Spleen (tissue), 11 donors: ENCODE measurements at regions not wholly inside any gene's neighbourhood (a gene's known extent, or its start where the extent isn't known, plus 50 kb on each side); places are given as distances from the start of the nearest gene placed in this dataset.
A peak's percentile ranks its signal among the peaks of the same experiment; 100 is the strongest.

Source experiments
- DNase-seq: peaks from one replicate; pipeline ENCODE4 v3.0.0-alpha.2; 2020
- H3K27ac ChIP-seq, 8 donors: fragments of 200-600 bp; sonication (generic) in 7 of 8; 1 replicate in 4 of 8; 2 replicates in 4 of 8; pipeline versions ENCODE4 v1.5.0 to v1.8.0; 2016 to 2021; ENCODE audit warnings: inconsistent platforms in 4 of 8, mild to moderate bottlenecking in 4 of 8, moderate library complexity in 1 of 8
- H3K27me3 ChIP-seq, 7 donors: fragments of 200-600 bp; sonication (generic) in 6 of 7; replicated peaks in 1 of 7; 1 replicate in 4 of 7; 2 replicates in 3 of 7; pipeline versions ENCODE4 v1.5.0 to v1.8.0; 2016 to 2021; ENCODE audit warnings: inconsistent platforms in 3 of 7, mild to moderate bottlenecking in 1 of 7
- H3K36me3 ChIP-seq, 6 donors: fragments of 200-600 bp; sonication (generic) in 5 of 6; 1 replicate in 4 of 6; 2 replicates in 2 of 6; pipeline versions ENCODE4 v1.5.0 to v1.8.0; 2016 to 2021; ENCODE audit warnings: inconsistent platforms in 2 of 6
- H3K4me1 ChIP-seq, 6 donors: fragments of 200-600 bp; sonication (generic) in 5 of 6; 1 replicate in 3 of 6; 2 replicates in 3 of 6; pipeline versions ENCODE4 v1.5.0 to v1.8.0; 2016 to 2021; ENCODE audit warnings: inconsistent platforms in 3 of 6
- H3K4me3 ChIP-seq, 8 donors: fragments of 200-600 bp; sonication (generic) in 7 of 8; 1 replicate in 4 of 8; 2 replicates in 4 of 8; pipeline versions ENCODE4 v1.5.0 to v1.8.0; 2016 to 2021; ENCODE audit warnings: inconsistent platforms in 4 of 8, mild to moderate bottlenecking in 4 of 8, moderate library complexity in 2 of 8
- H3K9me3 ChIP-seq, 8 donors: fragments of 200-600 bp; sonication (generic) in 7 of 8; 1 replicate in 4 of 8; 2 replicates in 4 of 8; pipeline versions ENCODE4 v1.5.0 to v1.8.0; 2016 to 2021; ENCODE audit warnings: inconsistent platforms in 4 of 8
- POLR2A ChIP-seq, 3 donors: fragments of 450-650 bp; IDR thresholded peaks; one replicate each; pipeline ENCODE4 v1.5.1; 2017; ENCODE audit warnings: antibody characterized with exemption in 3 of 3, mild to moderate bottlenecking in 1 of 3
- POLR2AphosphoS5 ChIP-seq, 3 donors: sonication (generic); formaldehyde crosslinking; IDR thresholded peaks; one replicate each; pipeline ENCODE4 v1.5.1; 2017; ENCODE audit warnings: antibody characterized with exemption in 3 of 3
- WGBS, 5 donors: extraction: QIAGEN DNeasy Blood & Tissue Kit in 3 of 5; methylation state at CpG; one replicate each; pipeline versions ENCODE4 v1.1.5 to v1.1.7; 2013 to 2018; 5-methylcytosine and 5-hydroxymethylcytosine counted together
- intact Hi-C: fragments of 100-400 bp; cut with DNase I; formaldehyde crosslinking; loops from one replicate; pipeline ENCODE4 v1.15.0; 2023; ENCODE audit warnings: low total_unique reads
- TF ChIP-seq, protein P1 (sequence below), 11 experiments: fragments of 200-600 bp in 7 of 11; fragments of 450-650 bp in 4 of 11; sonication (generic) in 4 of 11; IDR thresholded peaks in 8 of 11; conservative IDR thresholded peaks in 3 of 11; 1 replicate in 7 of 11; 2 replicates in 4 of 11; pipeline versions ENCODE4 v1.4.0 to v1.8.0; 2016 to 2021; ENCODE audit warnings: antibody characterized with exemption in 11 of 11, inconsistent platforms in 4 of 11, mild to moderate bottlenecking in 1 of 11
- donor health status: healthy with polysubstance abuse.
- donor health status: DM: no; HTN: no; CAD: no; lungs with moderate emphysema.
- donor health status: DM: no; HTN: no; CAD: no.
- donor health status: Bipolar disorder and iron deficiency.
- donor health status: healthy.
- donor health status: DM: no; HTN: no; CAD: no.
- donor health status: DM: yes; HTN: yes; CAD: no.

DNA sequence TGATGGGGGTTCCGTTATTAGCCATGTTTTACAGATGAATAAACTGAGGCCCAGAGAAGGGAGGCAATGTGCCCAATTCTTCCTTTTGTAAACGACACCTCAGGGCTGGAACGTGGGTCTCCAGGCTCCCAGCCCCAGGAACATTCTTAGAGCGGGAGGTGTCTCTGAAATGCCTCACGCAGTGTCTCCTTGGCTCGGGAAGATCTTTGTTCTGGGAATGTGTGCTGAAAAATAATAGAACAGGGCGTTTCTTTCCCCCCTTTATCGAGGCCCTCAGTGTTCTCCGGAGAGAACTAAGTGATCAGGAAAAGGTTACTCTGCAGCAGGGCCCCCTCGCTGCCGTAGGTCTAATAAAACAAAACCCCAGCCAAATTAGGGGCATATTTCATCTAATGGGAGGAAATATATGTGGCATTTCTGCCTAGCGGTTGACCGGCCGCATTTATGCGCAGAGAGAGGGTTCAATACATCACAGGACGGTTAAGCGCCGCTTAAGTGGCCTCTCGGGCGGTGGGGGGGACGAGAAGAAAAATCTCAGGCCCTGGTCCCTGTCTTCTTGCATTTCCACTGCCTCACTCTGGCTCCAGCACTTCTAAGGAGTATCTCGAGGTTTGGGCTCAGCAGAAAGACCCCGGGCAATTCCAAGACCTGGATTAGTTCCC is 564.3 kb downstream of the MN1 start:
- intact Hi-C loops, result no loop called here
- peaks cover 3 to 30% (median 5%) of the 10 kb centered on the region in 6 donors for H3K4me1 ChIP-seq
- no peak overlapping the region for H3K27ac ChIP-seq
- TF ChIP-seq POLR2AphosphoS5 (IDR thresholded peaks at IDR 0.05) (no peak), POLR2A (IDR thresholded peaks at IDR 0.05) (no peak)
- TF ChIP-seq, protein P1, sequence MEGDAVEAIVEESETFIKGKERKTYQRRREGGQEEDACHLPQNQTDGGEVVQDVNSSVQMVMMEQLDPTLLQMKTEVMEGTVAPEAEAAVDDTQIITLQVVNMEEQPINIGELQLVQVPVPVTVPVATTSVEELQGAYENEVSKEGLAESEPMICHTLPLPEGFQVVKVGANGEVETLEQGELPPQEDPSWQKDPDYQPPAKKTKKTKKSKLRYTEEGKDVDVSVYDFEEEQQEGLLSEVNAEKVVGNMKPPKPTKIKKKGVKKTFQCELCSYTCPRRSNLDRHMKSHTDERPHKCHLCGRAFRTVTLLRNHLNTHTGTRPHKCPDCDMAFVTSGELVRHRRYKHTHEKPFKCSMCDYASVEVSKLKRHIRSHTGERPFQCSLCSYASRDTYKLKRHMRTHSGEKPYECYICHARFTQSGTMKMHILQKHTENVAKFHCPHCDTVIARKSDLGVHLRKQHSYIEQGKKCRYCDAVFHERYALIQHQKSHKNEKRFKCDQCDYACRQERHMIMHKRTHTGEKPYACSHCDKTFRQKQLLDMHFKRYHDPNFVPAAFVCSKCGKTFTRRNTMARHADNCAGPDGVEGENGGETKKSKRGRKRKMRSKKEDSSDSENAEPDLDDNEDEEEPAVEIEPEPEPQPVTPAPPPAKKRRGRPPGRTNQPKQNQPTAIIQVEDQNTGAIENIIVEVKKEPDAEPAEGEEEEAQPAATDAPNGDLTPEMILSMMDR (IDR thresholded peaks at IDR 0.05 in 8 of 11, conservative IDR thresholded peaks at IDR 0.05 in 3 of 11), result no peak
- peaks cover 0 to 10% (median 0%) of the 10 kb centered on the region in 7 donors for H3K27me3 ChIP-seq
- no peak overlapping the region for H3K4me3 ChIP-seq
- no peaks in the 10 kb centered on the region for H3K36me3 ChIP-seq
- no peak for DNase-seq
- peaks cover 0 to 4% (median 0%) of the 10 kb centered on the region in 8 donors for H3K9me3 ChIP-seq
- WGBS, 5 donors, result 86 to 88% (median 87%) methylated on average over 23 of the region's 23 CpGs

DNA sequence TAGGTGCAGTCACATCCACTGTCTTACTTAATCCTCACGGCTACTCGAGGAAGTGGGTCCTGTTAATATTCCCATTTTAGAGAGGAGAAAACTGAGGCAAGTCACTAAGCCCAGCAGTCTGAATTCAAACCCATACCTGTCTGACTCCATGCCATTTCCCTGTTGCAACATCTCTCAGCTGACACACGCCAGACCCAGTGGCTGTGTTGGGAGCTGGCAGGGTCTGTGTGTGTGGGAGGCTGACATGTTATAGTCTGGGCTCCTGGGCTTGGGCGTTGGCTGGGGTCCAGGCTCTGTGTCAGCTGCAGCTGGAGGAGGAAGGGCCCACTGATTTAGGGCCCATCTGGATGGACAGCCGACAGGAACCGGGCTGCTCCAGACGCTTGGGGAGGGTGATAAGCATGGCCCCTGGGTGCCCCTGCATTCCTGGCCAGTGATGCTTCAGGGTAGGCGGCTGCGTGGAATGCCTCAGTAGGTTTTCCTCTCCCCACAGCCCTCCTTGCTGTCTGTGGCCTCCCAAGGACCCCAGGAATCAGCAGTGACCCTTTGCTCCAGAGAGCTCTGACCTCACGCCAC is 562.5 kb downstream of the MN1 start:
- intact Hi-C loops, result no loop called here
- peaks cover 3 to 35% (median 6%) of the 10 kb centered on the region in 6 donors for H3K4me1 ChIP-seq
- 41 to 75% (median 46%) methylated on average over 4 to 10 of the region's 10 CpGs for WGBS, 5 donors
- no peak for DNase-seq
- no peaks in the 10 kb centered on the region for H3K36me3 ChIP-seq
- H3K27me3 ChIP-seq, result peaks cover 0 to 4% (median 0%) of the 10 kb centered on the region in 7 donors
- H3K27ac ChIP-seq, result no peak overlapping the region
- H3K4me3 ChIP-seq, result no peak overlapping the region
- H3K9me3 ChIP-seq, result peaks cover 0 to 2% (median 0%) of the 10 kb centered on the region in 8 donors
- peak in 2 of 3 donors; percentile 16 to 54 for TF ChIP-seq POLR2AphosphoS5 (IDR thresholded peaks at IDR 0.05)
- TF ChIP-seq, protein P1 (IDR thresholded peaks at IDR 0.05 in 8 of 11, conservative IDR thresholded peaks at IDR 0.05 in 3 of 11), result no peak

DNA sequence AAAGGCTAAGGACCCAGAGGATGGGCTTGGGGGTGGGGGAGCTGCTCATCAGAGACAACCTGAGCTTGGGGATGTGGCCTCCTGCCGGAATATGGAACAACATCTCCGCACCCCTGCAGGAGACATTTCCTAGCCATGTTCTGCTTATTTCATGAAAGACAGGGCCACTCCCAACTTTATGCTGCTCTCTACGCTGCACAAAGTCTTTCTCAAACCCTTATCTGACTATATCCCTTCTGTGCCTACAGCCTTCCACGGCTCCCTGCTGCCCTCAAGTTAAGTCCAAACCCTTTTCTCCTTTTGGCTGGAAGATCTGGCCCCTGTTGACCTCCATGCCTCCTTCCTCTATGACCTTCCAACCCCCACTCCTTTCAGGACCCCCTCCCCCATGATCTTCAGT is 562.0 kb downstream of the MN1 start:
- Histone ChIP-seq H3K27me3 (peaks cover 0 to 4% (median 0%) of the 10 kb centered on the region in 7 donors), H3K9me3 (no peaks in the 10 kb centered on the region), H3K27ac (no peak overlapping the region), H3K4me1 (peaks cover 3 to 35% (median 6%) of the 10 kb centered on the region in 6 donors), H3K36me3 (no peaks in the 10 kb centered on the region), H3K4me3 (no peak overlapping the region)
- 61 to 75% (median 73%) methylated on average over 4 of the region's 4 CpGs for WGBS, 5 donors
- DNase-seq, result no peak
- intact Hi-C loops, result no loop called here
- TF ChIP-seq, protein P1 (IDR thresholded peaks at IDR 0.05 in 8 of 11, conservative IDR thresholded peaks at IDR 0.05 in 3 of 11), result no peak
- TF ChIP-seq POLR2A (IDR thresholded peaks at IDR 0.05) (no peak), POLR2AphosphoS5 (IDR thresholded peaks at IDR 0.05) (no peak)

DNA sequence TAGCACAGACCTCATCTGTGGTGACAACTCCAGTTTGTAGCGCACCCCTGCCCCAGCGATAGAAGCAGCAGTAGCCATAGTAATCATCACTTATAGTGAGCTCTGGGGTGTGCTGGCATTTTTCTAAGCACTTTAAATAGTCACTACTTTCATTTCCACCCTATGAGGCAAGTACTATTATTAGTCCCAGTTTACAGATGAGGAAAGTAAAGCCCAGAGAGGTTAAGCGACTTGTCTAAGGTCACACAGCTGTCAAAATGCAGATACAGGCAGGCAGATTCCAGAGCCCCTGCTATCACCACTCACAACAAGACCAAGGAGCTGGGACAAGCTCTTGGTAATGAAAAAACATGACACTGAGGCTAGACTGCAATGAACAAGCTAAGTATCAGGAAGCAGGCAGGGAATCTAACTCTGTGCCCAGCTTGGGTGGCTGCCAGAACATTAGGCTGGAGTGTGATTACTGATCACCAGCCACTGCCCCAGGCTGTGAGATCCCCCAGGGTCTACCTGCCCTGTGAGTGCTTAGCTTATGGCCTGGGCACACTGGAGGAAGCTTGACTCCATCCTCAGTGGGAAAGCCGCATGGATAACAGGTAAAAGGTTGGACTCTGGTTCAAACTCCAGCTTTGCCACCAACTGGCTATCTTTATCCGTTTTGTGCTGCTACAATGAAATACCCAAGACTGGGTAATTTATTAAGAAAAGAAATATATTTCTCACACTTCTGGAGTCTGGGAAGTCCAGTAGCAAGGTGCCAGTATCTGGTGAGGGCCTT is 561.1 kb downstream of the MN1 start:
- no peak for DNase-seq
- intact Hi-C loops, result no loop called here

More for the DNA sequence above, 561.1 kb downstream of the MN1 start:
- H3K4me3 ChIP-seq, result no peak overlapping the region
- H3K27ac ChIP-seq, result no peak overlapping the region
- peaks cover 0 to 4% (median 0%) of the 10 kb centered on the region in 7 donors for H3K27me3 ChIP-seq
- no peaks in the 10 kb centered on the region for H3K36me3 ChIP-seq
- peaks cover 3 to 35% (median 6%) of the 10 kb centered on the region in 6 donors for H3K4me1 ChIP-seq
- H3K9me3 ChIP-seq, result no peaks in the 10 kb centered on the region
- TF ChIP-seq POLR2AphosphoS5 (IDR thresholded peaks at IDR 0.05) (no peak), POLR2A (IDR thresholded peaks at IDR 0.05) (no peak)
- TF ChIP-seq, protein P1 (IDR thresholded peaks at IDR 0.05 in 8 of 11, conservative IDR thresholded peaks at IDR 0.05 in 3 of 11), result no peak
- 61 to 91% (median 78%) methylated on average over 5 of the region's 5 CpGs for WGBS, 5 donors
